H1 (cell line): ENCODE measurements at regions not wholly inside any gene's neighbourhood (a gene's known extent, or its start where the extent isn't known, plus 50 kb on each side); places are given as distances from the start of the nearest gene placed in this dataset.

Experiments used
- CBX8 ChIP-seq: fragments of 300-800, 300-1000 bp; sonication (generic); IDR thresholded peaks from 2 replicates; pipeline ENCODE4 v1.7.1; 2016; ENCODE audit warnings: low read depth, low read length, borderline replicate concordance
- CREB1 ChIP-seq: IDR thresholded peaks from 2 replicates; pipeline ENCODE4 v1.6.1; 2012; ENCODE audit warnings: inconsistent platforms
- FOSL1 ChIP-seq: IDR thresholded peaks from 2 replicates; pipeline ENCODE4 v1.6.1; 2011; ENCODE audit warnings: mild to moderate bottlenecking, low read depth, low read length, moderate library complexity; ENCODE audit not compliant: insufficient read depth
- JUND ChIP-seq: IDR thresholded peaks from 2 replicates; pipeline ENCODE4 v1.6.1; 2011; ENCODE audit warnings: mild to moderate bottlenecking, improper control_type of control experiment, low read length
- KDM5A ChIP-seq: fragments of 200-600 bp; IDR thresholded peaks from 2 replicates; pipeline ENCODE4 v1.7.1; 2012; ENCODE audit warnings: mild to moderate bottlenecking, low read length, inconsistent platforms, mixed read lengths
- PHF8 ChIP-seq: fragments of 200-600 bp; sonication (generic); conservative IDR thresholded peaks from 2 replicates; pipeline ENCODE4 v1.7.1; 2012; ENCODE audit warnings: low read depth, mild to moderate bottlenecking, inconsistent platforms, low read length, moderate library complexity
- TF ChIP-seq, protein P1 (sequence below): fragments of 300-600 bp; sonication (generic); IDR thresholded peaks from 2 replicates; pipeline ENCODE4 v1.7.1; 2012; ENCODE audit warnings: low read length, moderate library complexity, mild to moderate bottlenecking, inconsistent platforms; ENCODE audit not compliant: insufficient replicate concordance
- TF ChIP-seq, protein P2 (sequence below): IDR thresholded peaks from 2 replicates; pipeline ENCODE4 v1.6.1; 2011; ENCODE audit warnings: low read length, improper control_type of control experiment

DNA sequence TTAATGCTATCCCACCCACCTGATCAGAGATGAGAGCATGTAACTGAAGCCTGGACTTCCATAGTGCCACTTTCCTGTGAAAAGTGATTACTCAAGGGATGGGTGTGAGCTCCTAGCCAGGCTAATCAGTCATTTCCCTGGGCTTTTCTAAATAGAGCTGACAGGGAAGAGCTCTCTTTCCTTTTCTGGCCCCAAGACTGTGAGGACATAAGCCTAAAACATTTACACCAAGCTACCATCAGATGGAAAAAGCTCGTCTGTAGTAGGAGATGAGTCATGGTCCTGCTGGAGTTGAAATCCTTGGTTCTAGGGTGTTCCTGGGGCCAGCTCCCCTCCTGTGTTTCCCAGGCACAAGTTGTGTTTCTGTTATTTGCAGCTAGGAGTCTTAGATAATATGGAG lies 52.4 kb upstream of the NDP start (continued):
- TF ChIP-seq, protein P1, sequence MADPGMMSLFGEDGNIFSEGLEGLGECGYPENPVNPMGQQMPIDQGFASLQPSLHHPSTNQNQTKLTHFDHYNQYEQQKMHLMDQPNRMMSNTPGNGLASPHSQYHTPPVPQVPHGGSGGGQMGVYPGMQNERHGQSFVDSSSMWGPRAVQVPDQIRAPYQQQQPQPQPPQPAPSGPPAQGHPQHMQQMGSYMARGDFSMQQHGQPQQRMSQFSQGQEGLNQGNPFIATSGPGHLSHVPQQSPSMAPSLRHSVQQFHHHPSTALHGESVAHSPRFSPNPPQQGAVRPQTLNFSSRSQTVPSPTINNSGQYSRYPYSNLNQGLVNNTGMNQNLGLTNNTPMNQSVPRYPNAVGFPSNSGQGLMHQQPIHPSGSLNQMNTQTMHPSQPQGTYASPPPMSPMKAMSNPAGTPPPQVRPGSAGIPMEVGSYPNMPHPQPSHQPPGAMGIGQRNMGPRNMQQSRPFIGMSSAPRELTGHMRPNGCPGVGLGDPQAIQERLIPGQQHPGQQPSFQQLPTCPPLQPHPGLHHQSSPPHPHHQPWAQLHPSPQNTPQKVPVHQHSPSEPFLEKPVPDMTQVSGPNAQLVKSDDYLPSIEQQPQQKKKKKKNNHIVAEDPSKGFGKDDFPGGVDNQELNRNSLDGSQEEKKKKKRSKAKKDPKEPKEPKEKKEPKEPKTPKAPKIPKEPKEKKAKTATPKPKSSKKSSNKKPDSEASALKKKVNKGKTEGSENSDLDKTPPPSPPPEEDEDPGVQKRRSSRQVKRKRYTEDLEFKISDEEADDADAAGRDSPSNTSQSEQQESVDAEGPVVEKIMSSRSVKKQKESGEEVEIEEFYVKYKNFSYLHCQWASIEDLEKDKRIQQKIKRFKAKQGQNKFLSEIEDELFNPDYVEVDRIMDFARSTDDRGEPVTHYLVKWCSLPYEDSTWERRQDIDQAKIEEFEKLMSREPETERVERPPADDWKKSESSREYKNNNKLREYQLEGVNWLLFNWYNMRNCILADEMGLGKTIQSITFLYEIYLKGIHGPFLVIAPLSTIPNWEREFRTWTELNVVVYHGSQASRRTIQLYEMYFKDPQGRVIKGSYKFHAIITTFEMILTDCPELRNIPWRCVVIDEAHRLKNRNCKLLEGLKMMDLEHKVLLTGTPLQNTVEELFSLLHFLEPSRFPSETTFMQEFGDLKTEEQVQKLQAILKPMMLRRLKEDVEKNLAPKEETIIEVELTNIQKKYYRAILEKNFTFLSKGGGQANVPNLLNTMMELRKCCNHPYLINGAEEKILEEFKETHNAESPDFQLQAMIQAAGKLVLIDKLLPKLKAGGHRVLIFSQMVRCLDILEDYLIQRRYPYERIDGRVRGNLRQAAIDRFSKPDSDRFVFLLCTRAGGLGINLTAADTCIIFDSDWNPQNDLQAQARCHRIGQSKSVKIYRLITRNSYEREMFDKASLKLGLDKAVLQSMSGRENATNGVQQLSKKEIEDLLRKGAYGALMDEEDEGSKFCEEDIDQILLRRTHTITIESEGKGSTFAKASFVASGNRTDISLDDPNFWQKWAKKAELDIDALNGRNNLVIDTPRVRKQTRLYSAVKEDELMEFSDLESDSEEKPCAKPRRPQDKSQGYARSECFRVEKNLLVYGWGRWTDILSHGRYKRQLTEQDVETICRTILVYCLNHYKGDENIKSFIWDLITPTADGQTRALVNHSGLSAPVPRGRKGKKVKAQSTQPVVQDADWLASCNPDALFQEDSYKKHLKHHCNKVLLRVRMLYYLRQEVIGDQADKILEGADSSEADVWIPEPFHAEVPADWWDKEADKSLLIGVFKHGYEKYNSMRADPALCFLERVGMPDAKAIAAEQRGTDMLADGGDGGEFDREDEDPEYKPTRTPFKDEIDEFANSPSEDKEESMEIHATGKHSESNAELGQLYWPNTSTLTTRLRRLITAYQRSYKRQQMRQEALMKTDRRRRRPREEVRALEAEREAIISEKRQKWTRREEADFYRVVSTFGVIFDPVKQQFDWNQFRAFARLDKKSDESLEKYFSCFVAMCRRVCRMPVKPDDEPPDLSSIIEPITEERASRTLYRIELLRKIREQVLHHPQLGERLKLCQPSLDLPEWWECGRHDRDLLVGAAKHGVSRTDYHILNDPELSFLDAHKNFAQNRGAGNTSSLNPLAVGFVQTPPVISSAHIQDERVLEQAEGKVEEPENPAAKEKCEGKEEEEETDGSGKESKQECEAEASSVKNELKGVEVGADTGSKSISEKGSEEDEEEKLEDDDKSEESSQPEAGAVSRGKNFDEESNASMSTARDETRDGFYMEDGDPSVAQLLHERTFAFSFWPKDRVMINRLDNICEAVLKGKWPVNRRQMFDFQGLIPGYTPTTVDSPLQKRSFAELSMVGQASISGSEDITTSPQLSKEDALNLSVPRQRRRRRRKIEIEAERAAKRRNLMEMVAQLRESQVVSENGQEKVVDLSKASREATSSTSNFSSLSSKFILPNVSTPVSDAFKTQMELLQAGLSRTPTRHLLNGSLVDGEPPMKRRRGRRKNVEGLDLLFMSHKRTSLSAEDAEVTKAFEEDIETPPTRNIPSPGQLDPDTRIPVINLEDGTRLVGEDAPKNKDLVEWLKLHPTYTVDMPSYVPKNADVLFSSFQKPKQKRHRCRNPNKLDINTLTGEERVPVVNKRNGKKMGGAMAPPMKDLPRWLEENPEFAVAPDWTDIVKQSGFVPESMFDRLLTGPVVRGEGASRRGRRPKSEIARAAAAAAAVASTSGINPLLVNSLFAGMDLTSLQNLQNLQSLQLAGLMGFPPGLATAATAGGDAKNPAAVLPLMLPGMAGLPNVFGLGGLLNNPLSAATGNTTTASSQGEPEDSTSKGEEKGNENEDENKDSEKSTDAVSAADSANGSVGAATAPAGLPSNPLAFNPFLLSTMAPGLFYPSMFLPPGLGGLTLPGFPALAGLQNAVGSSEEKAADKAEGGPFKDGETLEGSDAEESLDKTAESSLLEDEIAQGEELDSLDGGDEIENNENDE = no peak
- TF ChIP-seq PHF8 (no peak), FOSL1 (no peak), JUND (no peak), KDM5A (no peak), CBX8 (no peak), CREB1 (no peak)
- TF ChIP-seq, protein P2, sequence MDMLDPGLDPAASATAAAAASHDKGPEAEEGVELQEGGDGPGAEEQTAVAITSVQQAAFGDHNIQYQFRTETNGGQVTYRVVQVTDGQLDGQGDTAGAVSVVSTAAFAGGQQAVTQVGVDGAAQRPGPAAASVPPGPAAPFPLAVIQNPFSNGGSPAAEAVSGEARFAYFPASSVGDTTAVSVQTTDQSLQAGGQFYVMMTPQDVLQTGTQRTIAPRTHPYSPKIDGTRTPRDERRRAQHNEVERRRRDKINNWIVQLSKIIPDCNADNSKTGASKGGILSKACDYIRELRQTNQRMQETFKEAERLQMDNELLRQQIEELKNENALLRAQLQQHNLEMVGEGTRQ = no peak
